Stimulated activated naive B cell treated with anti-CD40 and anti-IgM and Interleukin-4, amounts not matched to agents 10 μg/mL and 1 μg/mL and 100 μg/mL, for 72 hours (primary cell): ENCODE measurements at regions not wholly inside any gene's neighbourhood (a gene's known extent, or its start where the extent isn't known, plus 50 kb on each side); places are given as distances from the start of the nearest gene placed in this dataset.
"Not testable (repeated sequence)": the region's sequence is repeated elsewhere in the genome, so short reads cannot be mapped to it uniquely, and the experiment has no call there.

ENCODE experiments used
- ATAC-seq, 2 donors: fragments of 150-1000 bp; cut with Tn5 transposase; replicated peaks; 2 replicates each; pipeline ENCODE4 v1.10.0; 2021; ENCODE audit warnings: moderate library complexity in 1 of 2
- DNase-seq: peaks from one replicate; pipeline ENCODE4 v3.0.0; 2021
- H3K27ac Mint-ChIP-seq: one replicate; pipeline ENCODE4 v1.8.0; 2022; ENCODE audit warnings: mild to moderate bottlenecking, mixed read lengths
- H3K27me3 Mint-ChIP-seq, 2 donors: one replicate each; pipeline ENCODE4 v1.8.0; 2022; ENCODE audit warnings: mixed read lengths in 2 of 2
- H3K36me3 Mint-ChIP-seq, 2 donors: one replicate each; pipeline ENCODE4 v1.8.0; 2022; ENCODE audit warnings: mixed read lengths in 2 of 2, mild to moderate bottlenecking in 1 of 2
- H3K4me1 Mint-ChIP-seq, 2 donors: one replicate each; pipeline ENCODE4 v1.8.0; 2022; ENCODE audit warnings: mixed read lengths in 2 of 2, mild to moderate bottlenecking in 1 of 2
- H3K4me3 Mint-ChIP-seq, 2 donors: one replicate each; pipeline ENCODE4 v1.8.0; 2022; ENCODE audit warnings: mild to moderate bottlenecking in 2 of 2, mixed read lengths in 2 of 2, moderate library complexity in 1 of 2
- H3K9me3 Mint-ChIP-seq, 2 donors: one replicate each; pipeline ENCODE4 v1.8.0; 2022; ENCODE audit warnings: mixed read lengths in 2 of 2, mild to moderate bottlenecking in 1 of 2

DNA sequence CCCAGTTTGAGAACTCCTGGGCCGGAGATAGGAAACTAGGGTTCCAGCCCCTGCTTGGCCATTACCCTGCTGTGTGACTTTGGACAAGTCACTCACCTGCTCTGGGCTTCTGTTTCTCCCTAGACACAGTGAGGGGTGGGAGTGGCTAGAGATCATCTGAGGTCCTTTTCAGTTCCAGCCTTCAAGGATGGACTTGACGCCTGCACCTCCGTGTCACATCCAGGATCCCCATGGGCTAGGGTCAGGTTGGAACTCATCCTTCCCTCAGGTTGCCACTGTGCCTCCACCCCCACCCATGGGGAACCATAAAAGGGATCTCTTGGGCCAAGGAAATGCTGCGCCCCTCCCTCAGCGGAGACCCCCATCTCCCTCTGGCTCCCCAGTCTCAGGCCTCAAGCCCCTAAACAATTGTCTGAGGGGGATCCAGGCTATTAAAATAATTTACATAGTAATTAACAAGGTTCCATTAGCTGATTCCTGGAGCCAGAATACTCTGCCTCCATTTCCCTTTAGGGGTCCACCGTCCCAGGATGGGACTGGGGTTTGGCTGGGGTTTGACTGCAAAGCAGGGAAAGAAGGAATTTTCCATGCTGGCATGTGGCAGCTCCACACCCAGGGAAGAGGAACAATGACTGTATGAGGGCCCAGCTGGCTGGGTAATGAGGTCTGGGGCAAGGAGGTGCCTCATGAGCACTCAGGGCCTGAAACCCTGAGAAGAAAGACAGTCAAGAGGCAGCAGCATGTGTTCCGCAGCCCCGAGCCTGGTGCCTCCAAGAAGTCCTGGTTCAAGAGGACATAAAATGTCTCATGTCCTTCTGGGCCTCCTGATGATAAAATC, 177.7 kb downstream of the SMAD6 start:
- no peak for DNase-seq
- Mint-ChIP-seq H3K4me3 (no peak overlapping the region), H3K27me3 (peaks cover 24 to 47% of the 10 kb centered on the region in 2 donors), H3K36me3 (peaks cover 0 to 2% of the 10 kb centered on the region in 2 donors), H3K9me3 (no peaks in the 10 kb centered on the region), H3K27ac (peak overlapping the region; percentile 25), H3K4me1 (peaks cover 25 to 26% of the 10 kb centered on the region in 2 donors)
- ATAC-seq: peak in 1 of 2 donors; percentile 34

DNA sequence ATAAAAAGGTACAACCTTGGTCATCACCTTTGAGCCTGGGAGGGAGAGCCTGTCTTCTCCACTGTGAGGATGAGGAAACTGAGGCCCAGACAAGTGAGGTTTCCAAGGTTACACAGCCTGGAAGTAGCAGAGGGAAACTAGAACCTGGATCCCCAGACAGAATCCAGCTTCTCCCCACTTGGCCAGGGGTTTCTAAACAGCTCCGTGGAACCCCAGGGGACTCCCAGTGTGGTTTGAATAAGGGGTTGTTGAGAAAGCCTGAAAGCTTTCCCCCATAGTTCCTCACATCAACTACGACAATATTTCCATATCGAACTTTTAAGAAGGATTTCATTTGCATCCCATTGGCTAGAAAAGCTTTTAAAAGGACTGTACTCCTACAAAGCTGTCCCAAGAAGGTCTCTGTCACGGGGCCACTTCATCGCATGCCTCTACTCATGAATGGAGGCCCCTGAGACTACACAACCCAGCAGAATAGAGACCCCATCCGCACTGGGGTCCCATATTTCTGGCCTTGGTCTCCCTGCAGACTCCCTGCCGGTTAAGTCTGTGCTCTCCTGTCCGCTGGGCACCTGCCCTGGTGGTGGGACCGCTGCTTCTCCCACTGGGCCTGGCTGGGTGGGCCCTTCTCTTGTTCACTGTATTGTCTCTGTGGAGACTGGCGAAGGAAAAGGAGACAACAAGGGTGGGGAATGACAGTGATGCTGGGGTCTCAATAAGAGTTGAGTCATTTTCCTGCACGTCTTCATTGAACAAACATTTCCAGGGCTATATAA, 178.5 kb downstream of the SMAD6 start:
- Mint-ChIP-seq H3K9me3 (no peaks in the 10 kb centered on the region), H3K4me1 (peaks cover 23 to 26% of the 10 kb centered on the region in 2 donors), H3K27ac (peak overlapping the region; percentile 14), H3K36me3 (peaks cover 0 to 2% of the 10 kb centered on the region in 2 donors), H3K4me3 (no peak overlapping the region), H3K27me3 (peaks cover 24 to 47% of the 10 kb centered on the region in 2 donors)
- ATAC-seq (peak; percentile 41 to 76), DNase-seq (no peak)

DNA sequence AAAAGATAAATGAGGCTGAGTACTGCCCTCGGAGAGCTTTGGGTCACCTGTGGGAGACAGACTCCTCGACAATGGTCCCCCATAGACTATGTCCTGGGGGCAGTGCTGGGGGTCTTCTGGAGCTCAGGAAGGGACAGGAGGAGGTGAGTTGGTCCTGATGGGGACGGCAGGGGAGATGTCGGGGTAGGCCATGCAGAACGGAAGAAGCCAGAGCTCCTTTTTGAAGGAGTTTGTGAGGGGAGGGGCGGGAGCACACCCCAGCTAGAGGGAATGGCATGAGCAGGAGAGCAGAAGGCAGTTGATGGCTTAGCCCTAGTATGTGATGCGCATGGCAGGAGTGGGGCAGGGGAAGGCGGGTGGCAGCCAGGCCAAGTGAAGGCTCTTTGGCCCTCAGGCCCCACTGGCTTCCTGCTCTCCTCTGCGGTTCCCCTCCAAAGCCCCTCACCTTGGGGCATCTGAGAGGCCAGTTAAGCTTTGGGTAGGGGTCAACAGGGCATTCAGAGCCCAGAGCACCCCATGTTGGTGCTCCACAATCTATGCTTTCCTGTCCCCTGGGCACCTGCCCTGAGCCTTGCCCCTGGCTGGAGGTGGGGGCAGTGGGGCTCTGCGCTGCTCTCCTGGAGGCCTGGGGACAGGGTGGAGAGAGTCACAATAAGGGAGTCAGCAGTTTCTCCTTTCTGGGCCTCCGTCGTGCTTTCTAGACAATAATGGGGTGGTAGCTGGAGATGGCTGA, 179.3 kb downstream of the SMAD6 start:
- peaks cover 20 to 26% of the 10 kb centered on the region in 2 donors for H3K4me1 Mint-ChIP-seq
- peaks cover 20 to 41% of the 10 kb centered on the region in 2 donors for H3K27me3 Mint-ChIP-seq
- H3K36me3 Mint-ChIP-seq: peaks cover 0 to 2% of the 10 kb centered on the region in 2 donors
- no peak overlapping the region for H3K4me3 Mint-ChIP-seq
- ATAC-seq: no peak
- no peaks in the 10 kb centered on the region for H3K9me3 Mint-ChIP-seq
- DNase-seq: no peak
- no peak overlapping the region for H3K27ac Mint-ChIP-seq

DNA sequence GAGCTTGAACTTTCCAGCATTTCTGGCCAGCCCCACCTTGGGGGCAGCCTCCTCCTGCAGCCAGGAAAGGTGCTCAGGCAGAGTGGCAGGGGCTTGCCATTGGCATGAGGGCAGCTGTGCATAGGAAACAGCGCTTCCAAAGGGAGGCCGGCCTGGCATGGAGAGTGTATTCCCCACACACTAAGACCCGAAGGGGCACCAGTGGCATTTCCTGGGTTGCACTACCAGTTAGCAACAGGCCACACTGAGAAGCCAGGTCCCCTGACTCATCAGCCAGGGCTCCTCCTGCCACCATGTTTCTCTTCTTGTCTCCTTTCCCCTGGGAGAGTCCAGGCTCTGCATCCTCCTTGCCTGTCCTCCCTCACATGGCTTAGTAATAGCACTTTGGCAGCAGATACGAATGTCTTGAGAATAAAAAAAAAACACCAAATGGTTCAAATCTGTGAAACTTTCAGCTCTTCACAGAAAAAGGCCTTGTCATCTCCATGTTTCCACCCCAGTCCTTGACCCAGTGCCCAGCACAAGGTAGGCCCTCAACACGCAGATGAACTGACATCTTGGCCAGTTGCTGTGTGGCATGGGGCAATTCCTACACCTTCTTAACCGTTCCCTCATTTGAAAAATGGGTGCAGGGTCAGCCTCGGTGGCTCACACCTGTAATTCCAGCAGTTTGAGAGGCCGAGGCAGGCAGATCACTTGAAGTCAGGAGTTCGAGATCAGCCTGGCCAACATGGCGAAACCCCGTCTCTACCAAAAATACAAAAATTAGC, 180.4 kb downstream of the SMAD6 start:
- Mint-ChIP-seq H3K27me3 (peaks cover 15 to 38% of the 10 kb centered on the region in 2 donors), H3K9me3 (no peaks in the 10 kb centered on the region), H3K27ac (no peak overlapping the region), H3K36me3 (peaks cover 0 to 2% of the 10 kb centered on the region in 2 donors), H3K4me1 (peaks cover 20 to 26% of the 10 kb centered on the region in 2 donors), H3K4me3 (no peak overlapping the region)
- DNase-seq (no peak), ATAC-seq (no peak)

DNA sequence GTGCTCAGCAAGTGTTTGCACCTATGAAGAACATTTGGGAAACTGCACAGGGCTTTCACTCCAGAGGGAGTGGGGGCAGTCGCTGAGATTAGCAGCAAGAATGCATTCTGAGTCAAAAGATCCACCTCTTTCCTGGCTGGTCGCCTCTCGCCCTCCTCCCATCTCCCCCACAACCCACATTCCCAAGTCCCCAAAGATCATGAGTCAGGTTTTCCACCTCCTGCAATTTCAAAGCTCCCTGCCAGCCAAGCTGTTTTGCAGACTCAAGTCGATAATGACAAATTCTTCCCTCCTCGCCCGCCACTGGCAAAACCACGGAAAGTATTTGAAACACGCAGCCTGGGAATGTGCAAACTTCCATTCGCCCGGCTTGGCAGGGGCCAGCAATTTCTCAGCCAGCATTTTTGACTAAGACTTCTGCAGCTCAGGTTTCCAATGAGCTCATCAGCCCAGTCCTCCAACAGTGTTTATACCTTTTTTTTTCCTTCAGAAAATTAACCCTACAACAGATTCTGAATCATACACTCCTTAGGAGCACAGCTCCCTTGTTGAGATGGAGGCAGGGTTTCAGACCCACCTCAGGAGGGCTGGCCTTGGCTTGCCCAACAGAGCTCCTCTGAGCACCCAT, 181.4 kb downstream of the SMAD6 start:
- Mint-ChIP-seq H3K27me3 (peaks cover 12 to 29% of the 10 kb centered on the region in 2 donors), H3K36me3 (peaks cover 0 to 2% of the 10 kb centered on the region in 2 donors), H3K4me3 (no peak overlapping the region), H3K9me3 (no peaks in the 10 kb centered on the region), H3K27ac (no peak overlapping the region), H3K4me1 (peaks cover 14 to 16% of the 10 kb centered on the region in 2 donors)
- ATAC-seq (no peak), DNase-seq (no peak)

DNA sequence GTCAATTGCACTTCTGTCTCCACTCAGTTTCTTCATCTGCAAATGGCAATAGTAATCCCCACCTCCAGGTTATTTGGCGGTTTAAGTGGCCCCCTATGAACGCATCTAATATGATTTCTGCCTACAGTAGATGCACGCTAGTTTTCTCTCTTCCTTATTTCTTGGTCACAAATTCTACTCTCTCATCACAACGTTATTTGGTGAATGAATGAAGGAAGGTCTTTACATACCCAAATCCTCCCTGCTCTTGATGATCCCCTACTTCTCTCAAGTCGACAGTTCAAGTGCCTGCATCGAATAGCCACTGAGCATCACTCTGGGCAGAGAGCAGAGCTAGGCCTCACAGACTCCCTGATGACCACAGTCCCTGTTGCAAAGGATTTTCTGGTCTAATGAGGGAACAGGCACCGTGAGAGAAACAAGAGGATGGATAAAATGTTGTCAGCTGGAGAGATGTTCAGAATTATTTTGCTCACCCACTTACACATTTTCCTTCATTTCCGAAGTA, 181.2 kb upstream of the SMAD3 start:
- DNase-seq (no peak), ATAC-seq (no peak)
- Mint-ChIP-seq H3K9me3 (no peaks in the 10 kb centered on the region), H3K27me3 (peaks cover 12 to 28% of the 10 kb centered on the region in 2 donors), H3K36me3 (peaks cover 0 to 2% of the 10 kb centered on the region in 2 donors), H3K4me1 (peaks cover 11 to 15% of the 10 kb centered on the region in 2 donors), H3K27ac (no peak overlapping the region), H3K4me3 (no peak overlapping the region)

DNA sequence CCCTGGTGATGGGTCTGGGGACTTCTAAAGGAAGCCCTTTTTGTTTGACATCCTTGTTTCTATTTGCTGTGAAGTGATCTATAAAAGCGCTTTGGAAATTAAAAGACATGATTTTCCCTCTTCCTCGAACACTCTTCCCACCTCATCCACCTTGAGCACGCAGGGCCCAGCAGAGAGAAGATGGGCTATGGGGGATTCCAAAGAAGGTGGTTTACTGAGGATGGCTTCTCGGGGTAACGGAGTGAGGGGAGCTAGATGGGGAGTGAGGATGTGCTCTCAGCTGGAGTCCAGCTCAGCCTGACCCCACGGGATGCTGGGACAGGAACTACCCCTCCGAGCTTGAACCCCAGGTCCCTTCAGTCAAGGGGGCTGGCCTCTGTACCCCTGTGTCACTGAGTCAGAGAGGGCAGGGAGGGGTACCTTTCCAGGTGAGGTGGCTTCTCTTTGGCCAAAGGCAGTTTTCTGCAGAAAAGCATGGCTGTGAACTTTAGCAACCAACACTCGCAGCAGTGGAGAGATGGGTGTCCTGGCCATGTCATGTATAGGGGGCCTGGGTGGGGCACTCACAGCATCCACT, 180.7 kb upstream of the SMAD3 start:
- Mint-ChIP-seq H3K4me3 (no peak overlapping the region), H3K27ac (no peak overlapping the region), H3K4me1 (peaks cover 11 to 15% of the 10 kb centered on the region in 2 donors), H3K27me3 (peaks cover 12 to 28% of the 10 kb centered on the region in 2 donors), H3K9me3 (no peaks in the 10 kb centered on the region), H3K36me3 (peaks cover 0 to 2% of the 10 kb centered on the region in 2 donors)
- no peak for ATAC-seq
- DNase-seq: no peak

DNA sequence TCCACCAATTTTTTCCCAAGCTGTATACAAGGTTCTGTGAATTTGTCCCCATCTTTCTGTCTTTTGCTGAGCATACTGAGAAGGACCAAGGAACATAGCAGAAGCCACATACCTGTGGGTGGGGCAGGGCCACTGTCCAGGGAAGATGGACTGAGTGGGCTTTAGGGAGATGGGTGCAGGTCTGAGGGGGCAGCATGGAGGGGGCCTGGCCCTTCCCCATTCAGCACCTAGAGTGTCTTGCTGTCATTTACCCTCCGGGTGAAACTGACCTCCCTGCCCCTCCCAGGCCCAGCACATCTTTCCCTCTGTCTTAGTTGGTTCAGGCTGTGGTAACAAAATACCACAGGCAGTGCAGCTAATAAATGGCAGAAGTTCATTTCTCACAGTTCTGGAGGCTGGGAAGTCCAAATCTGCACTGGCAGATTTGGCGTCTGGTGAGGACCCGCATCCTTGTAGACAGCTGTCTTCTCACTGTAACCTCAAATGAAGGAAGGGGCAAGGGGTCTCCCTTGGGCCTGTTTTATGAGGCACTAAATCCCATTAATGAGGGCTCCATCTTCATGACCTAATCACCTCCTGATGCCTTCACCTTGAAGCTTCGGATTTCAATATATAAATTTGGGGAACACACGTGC, 180.0 kb upstream of the SMAD3 start:
- H3K36me3 Mint-ChIP-seq: peaks cover 0 to 3% of the 10 kb centered on the region in 2 donors
- ATAC-seq (no peak), DNase-seq (no peak)
- H3K27ac Mint-ChIP-seq: no peak overlapping the region
- no peak overlapping the region for H3K4me3 Mint-ChIP-seq
- H3K9me3 Mint-ChIP-seq: peaks cover 0 to 2% of the 10 kb centered on the region in 2 donors
- H3K27me3 Mint-ChIP-seq: peaks cover 12 to 28% of the 10 kb centered on the region in 2 donors
- peaks cover 6 to 9% of the 10 kb centered on the region in 2 donors for H3K4me1 Mint-ChIP-seq

DNA sequence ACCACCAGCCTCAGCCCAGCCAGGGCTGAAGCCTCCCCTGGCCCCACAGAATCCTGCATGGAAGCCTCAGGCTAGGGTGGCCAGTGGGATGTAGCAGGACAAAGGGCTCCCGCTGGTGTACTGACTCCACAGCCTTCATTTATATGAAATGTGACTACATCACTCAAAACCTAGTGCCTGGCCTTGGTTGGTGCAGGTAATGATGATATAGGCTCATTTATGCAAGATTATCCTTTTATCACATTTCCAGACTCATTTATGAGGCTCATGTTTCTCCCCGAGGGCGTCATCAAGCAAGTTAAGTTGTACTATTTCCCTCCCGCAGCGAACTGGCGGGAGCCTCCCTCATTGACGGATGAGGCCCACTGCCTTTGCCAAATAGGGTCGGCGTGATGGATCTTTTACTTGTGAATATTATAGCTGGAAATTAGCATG, 179.1 kb upstream of the SMAD3 start:
- no peak for ATAC-seq
- DNase-seq: no peak
- peaks cover 0 to 2% of the 10 kb centered on the region in 2 donors for H3K9me3 Mint-ChIP-seq
- peaks cover 0 to 2% of the 10 kb centered on the region in 2 donors for H3K36me3 Mint-ChIP-seq
- H3K4me1 Mint-ChIP-seq: peaks cover under 1 to 1% of the 10 kb centered on the region in 2 donors
- H3K4me3 Mint-ChIP-seq: no peak overlapping the region
- peaks cover 6 to 23% of the 10 kb centered on the region in 2 donors for H3K27me3 Mint-ChIP-seq
- H3K27ac Mint-ChIP-seq: no peak overlapping the region

DNA sequence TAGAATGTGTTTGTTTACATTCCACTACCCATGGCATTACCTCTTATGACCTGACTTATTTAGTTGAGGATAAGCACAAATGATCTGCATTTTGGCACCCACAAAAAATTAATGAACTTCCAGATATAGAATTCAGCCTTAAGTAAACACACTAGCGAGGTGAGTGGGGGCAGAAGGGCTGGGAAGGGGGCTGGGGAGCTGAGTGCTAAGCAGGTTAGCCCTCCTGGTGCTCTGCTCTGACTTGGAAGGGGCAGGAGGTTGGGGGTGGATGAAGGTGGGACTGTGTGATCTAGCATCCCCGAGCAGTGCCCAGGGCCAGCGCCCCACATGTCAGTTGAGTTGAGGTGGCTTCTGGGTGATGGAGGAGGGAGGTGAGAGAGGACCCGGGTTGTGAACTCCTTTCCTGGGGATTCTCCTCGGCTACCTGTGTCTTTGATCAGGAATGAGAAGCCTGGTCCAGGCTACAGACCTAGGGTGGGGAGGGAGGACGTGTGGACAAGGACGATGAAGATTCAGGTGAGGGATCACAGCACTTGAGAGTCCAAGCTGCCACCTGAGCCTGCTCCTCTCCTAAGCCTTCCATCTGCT, 178.6 kb upstream of the SMAD3 start:
- H3K27ac Mint-ChIP-seq: no peak overlapping the region
- no peak for DNase-seq

DNA sequence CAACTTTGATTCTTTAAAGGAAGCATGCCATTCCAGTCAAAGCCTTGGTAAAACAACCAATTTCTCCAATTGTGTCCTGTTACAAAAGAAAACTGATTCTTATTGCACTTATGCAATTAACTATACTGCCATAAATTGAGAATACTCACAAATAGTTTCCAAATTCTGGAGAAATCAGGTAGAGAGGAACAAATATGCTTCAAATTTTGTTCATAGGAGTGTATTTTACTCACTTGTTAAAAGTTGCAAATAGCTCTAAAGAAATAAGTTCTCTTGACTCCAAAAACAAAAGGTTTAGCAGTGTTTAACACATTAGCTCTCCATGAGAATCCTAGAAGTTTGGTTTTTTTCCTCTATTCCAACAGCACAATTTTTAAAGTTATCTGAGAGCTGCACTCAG, 176.1 kb upstream of the SMAD3 start:
- not testable (repeated sequence) for H3K9me3 Mint-ChIP-seq, DNase-seq, H3K4me3 Mint-ChIP-seq, ATAC-seq, H3K27ac Mint-ChIP-seq, H3K27me3 Mint-ChIP-seq, H3K4me1 Mint-ChIP-seq, H3K36me3 Mint-ChIP-seq

More for the DNA sequence above, 178.6 kb upstream of the SMAD3 start:
- ATAC-seq: no peak
- H3K4me1 Mint-ChIP-seq: peaks cover 0 to 1% of the 10 kb centered on the region in 2 donors
- no peak overlapping the region for H3K4me3 Mint-ChIP-seq
- peaks cover 5 to 23% of the 10 kb centered on the region in 2 donors for H3K27me3 Mint-ChIP-seq
- H3K9me3 Mint-ChIP-seq: peaks cover 0 to 3% of the 10 kb centered on the region in 2 donors
- peaks cover 0 to 4% of the 10 kb centered on the region in 2 donors for H3K36me3 Mint-ChIP-seq

DNA sequence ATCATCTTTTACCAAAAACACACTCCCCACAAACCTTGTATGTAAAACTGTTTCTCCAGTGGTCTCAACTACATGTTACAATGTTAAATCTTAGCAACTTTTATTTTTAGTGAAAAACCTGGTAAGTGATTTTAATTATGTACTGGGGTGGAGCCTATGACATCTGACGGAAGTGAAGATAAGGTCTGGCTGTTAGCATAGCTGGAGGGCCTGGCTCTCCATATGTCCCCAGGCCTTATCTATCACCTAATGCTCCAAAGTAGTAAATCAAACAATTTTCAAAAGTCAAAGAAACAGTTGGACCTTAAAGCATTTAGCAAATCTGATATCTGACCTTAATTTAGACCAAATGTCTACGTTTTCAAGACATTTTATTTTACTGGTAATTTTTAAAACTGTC, 173.6 kb upstream of the SMAD3 start:
- ATAC-seq: no peak
- peaks cover 0 to 3% of the 10 kb centered on the region in 2 donors for H3K9me3 Mint-ChIP-seq
- no peak overlapping the region for H3K4me3 Mint-ChIP-seq
- peaks cover 5 to 7% of the 10 kb centered on the region in 2 donors for H3K27me3 Mint-ChIP-seq
- H3K27ac Mint-ChIP-seq: no peak overlapping the region
- DNase-seq: no peak
- peaks cover 5 to 9% of the 10 kb centered on the region in 2 donors for H3K4me1 Mint-ChIP-seq
- peaks cover 0 to 4% of the 10 kb centered on the region in 2 donors for H3K36me3 Mint-ChIP-seq
